Right lobe of liver (tissue), 6 donors: ENCODE measurements at regions not wholly inside any gene's neighbourhood (a gene's known extent, or its start where the extent isn't known, plus 50 kb on each side); places are given as distances from the start of the nearest gene placed in this dataset.

Experiments used
- ATAC-seq, 4 donors: fragments of 200-7000 bp; cut with Tn5 transposase; one replicate each; pipeline ENCODE4 v1.9.1; 2020; ENCODE audit warnings: mild to moderate bottlenecking in 4 of 4, moderate library complexity in 4 of 4
- DNase-seq, 3 donors: peaks; one replicate each; pipeline ENCODE4 v3.0.0-alpha.2; 2020
- H3K27ac ChIP-seq, 3 donors: fragments of 200-600 bp; one replicate each; pipeline ENCODE4 v1.8.0; 2022
- H3K27me3 ChIP-seq, 2 donors: fragments of 200-600 bp; one replicate each; pipeline ENCODE4 v1.8.0; 2022
- H3K36me3 ChIP-seq, 4 donors: fragments of 200-600 bp; sonication (generic) in 1 of 4; one replicate each; pipeline versions ENCODE4 v1.5.1 to v1.8.0; 2017 to 2022; ENCODE audit warnings: control low read depth in 1 of 4
- H3K4me1 ChIP-seq, 4 donors: fragments of 200-600 bp; sonication (generic) in 1 of 4; one replicate each; pipeline versions ENCODE4 v1.5.1 to v1.8.0; 2017 to 2022; ENCODE audit warnings: control low read depth in 1 of 4
- H3K4me3 ChIP-seq, 3 donors: fragments of 200-600 bp; one replicate each; pipeline ENCODE4 v1.8.0; 2022
- H3K9me3 ChIP-seq, 4 donors: fragments of 200-600 bp; sonication (generic) in 1 of 4; one replicate each; pipeline versions ENCODE4 v1.5.1 to v1.8.0; 2017 to 2022; ENCODE audit warnings: control low read depth in 1 of 4
- CTCF ChIP-seq, 4 donors: fragments of 200-600 bp in 3 of 4; fragments of 450-650 bp in 1 of 4; IDR thresholded peaks; one replicate each; pipeline versions ENCODE4 v1.5.1 to v1.8.0; 2016 to 2022; ENCODE audit warnings: antibody characterized with exemption in 4 of 4, mild to moderate bottlenecking in 2 of 4
- POLR2A ChIP-seq: fragments of 450-650 bp; IDR thresholded peaks from one replicate; pipeline ENCODE4 v1.6.1; 2017; ENCODE audit warnings: antibody characterized with exemption, mild to moderate bottlenecking
- WGBS: methylation state at CpG from one replicate; pipeline ENCODE4 v1.1.6; 2018; ENCODE audit warnings: low coverage, low lambda C conversion rate; ENCODE audit not compliant: insufficient coverage; ENCODE audit errors: missing lambda C conversion rate; 5-methylcytosine and 5-hydroxymethylcytosine counted together
- intact Hi-C, 2 donors: fragments of 100-400 bp; cut with DNase I; formaldehyde crosslinking; loops; one replicate each; pipeline versions ENCODE4 v1.11.2 to v1.14.1; 2022
- donor health status: DM: no; HTN: yes; CAD: no.
- donor health status: DM: no; HTN: no; CAD: no.
- donor health status: DM: no; HTN: no; CAD: no.
- donor health status: DM: no; HTN: yes; CAD: no.
- donor health status: DM: no; HTN: yes; CAD: no.

- Histone ChIP-seq H3K27ac (no peak overlapping the region), H3K4me3 (no peak overlapping the region), H3K27me3 (no peaks in the 10 kb centered on the region), H3K36me3 (no peaks in the 10 kb centered on the region), H3K9me3 (no peaks in the 10 kb centered on the region), H3K4me1 (no peaks in the 10 kb centered on the region)
- intact Hi-C loops = no loop called here
- TF ChIP-seq POLR2A (no peak), CTCF (IDR thresholded peaks at IDR 0.05) (no peak)
- no peak for DNase-seq
- 42% methylated on average over 4 of the region's 4 CpGs for WGBS
- no peak for ATAC-seq
Measured at GRCh38 chr1:72526926-72527325, 244.6 kb upstream of the NEGR1 start.

GRCh38 chr1:72524021-72524420, 241.7 kb upstream of the NEGR1 start:
- TF ChIP-seq CTCF (IDR thresholded peaks at IDR 0.05) (no peak), POLR2A (no peak)

GRCh38 chr1:72521659-72522058, 239.3 kb upstream of the NEGR1 start:
- H3K9me3 ChIP-seq = no peaks in the 10 kb centered on the region
- no peak for TF ChIP-seq CTCF (IDR thresholded peaks at IDR 0.05)
- TF ChIP-seq POLR2A = no peak
- ATAC-seq (no peak), DNase-seq (no peak)
- intact Hi-C loops = no loop called here
- WGBS = 68% methylated on average over 2 of the region's 2 CpGs
- H3K4me3 ChIP-seq = no peak overlapping the region
- no peaks in the 10 kb centered on the region for H3K27me3 ChIP-seq
- no peak overlapping the region for H3K27ac ChIP-seq
- H3K4me1 ChIP-seq = no peaks in the 10 kb centered on the region
- no peaks in the 10 kb centered on the region for H3K36me3 ChIP-seq

More at GRCh38 chr1:72524021-72524420, 241.7 kb upstream of the NEGR1 start:
- Histone ChIP-seq H3K4me3 (no peak overlapping the region), H3K4me1 (no peaks in the 10 kb centered on the region), H3K36me3 (no peaks in the 10 kb centered on the region), H3K9me3 (no peaks in the 10 kb centered on the region), H3K27me3 (no peaks in the 10 kb centered on the region), H3K27ac (no peak overlapping the region)
- intact Hi-C loops = no loop called here
- DNase-seq = no peak
- no peak for ATAC-seq

- ATAC-seq = no peak
- no peak overlapping the region for H3K27ac ChIP-seq
- WGBS = 68% methylated on average over 2 of the region's 2 CpGs
Measured at GRCh38 chr1:72516826-72517225, 234.5 kb upstream of the NEGR1 start.

More at GRCh38 chr1:72516826-72517225, 234.5 kb upstream of the NEGR1 start:
- no peak for DNase-seq
- Histone ChIP-seq H3K4me1 (no peaks in the 10 kb centered on the region), H3K36me3 (no peaks in the 10 kb centered on the region), H3K27me3 (no peaks in the 10 kb centered on the region), H3K9me3 (no peaks in the 10 kb centered on the region), H3K4me3 (no peak overlapping the region)
- intact Hi-C loops = no loop called here
- TF ChIP-seq POLR2A = no peak
- no peak for TF ChIP-seq CTCF (IDR thresholded peaks at IDR 0.05)
